Amniotic stem cell (primary cell): ENCODE measurements at regions not wholly inside any gene's neighbourhood (a gene's known extent, or its start where the extent isn't known, plus 50 kb on each side); places are given as distances from the start of the nearest gene placed in this dataset.
A peak's percentile ranks its signal among the peaks of the same experiment; 100 is the strongest.
"Not testable (repeated sequence)": the region's sequence is repeated elsewhere in the genome, so short reads cannot be mapped to it uniquely, and the experiment has no call there.

Experiments used
- DNase-seq: peaks from one replicate; lab custom pipeline; 2025; lab: John Stamatoyannopoulos, UW

DNA sequence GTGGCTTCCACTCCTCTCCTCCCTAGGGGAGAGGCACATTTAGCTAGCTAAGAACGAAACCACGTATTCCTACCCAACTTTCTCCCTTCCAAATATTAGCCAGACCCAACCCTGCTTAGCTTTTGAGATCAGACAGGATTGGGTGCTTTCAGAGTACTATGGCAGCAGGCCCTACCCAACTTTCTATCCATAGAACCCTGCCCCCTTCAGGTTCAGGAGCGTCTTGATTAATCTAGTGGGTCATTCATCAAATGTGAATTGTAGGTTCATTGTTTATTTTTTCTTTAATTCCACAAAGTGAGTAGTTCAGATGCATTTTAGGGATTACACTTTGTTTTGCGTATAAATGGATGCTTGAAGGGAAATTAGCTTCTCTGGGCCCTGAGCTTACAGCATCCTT is 188.3 kb downstream of the MIB1 start:
- DNase-seq: no peak

DNA sequence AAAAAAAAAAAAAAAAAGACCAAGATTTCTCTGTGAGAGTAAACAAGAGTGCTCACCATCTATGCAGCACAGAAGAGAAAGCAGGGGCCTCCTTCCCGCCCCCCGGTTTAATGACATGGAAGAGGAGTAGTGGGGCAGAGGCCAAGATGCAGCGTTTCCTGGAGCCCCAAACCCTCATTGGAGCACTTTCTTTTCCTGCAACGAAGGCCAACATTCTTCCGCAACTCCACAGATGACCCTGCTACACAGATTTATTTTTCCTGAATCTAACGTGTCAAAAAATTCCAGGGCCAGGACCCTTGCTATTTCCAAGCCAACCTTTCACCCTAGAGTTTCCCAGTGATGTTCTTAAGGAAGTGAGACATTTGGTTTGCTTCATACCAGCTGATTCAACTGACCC is 189.6 kb downstream of the MIB1 start:
- no peak for DNase-seq

DNA sequence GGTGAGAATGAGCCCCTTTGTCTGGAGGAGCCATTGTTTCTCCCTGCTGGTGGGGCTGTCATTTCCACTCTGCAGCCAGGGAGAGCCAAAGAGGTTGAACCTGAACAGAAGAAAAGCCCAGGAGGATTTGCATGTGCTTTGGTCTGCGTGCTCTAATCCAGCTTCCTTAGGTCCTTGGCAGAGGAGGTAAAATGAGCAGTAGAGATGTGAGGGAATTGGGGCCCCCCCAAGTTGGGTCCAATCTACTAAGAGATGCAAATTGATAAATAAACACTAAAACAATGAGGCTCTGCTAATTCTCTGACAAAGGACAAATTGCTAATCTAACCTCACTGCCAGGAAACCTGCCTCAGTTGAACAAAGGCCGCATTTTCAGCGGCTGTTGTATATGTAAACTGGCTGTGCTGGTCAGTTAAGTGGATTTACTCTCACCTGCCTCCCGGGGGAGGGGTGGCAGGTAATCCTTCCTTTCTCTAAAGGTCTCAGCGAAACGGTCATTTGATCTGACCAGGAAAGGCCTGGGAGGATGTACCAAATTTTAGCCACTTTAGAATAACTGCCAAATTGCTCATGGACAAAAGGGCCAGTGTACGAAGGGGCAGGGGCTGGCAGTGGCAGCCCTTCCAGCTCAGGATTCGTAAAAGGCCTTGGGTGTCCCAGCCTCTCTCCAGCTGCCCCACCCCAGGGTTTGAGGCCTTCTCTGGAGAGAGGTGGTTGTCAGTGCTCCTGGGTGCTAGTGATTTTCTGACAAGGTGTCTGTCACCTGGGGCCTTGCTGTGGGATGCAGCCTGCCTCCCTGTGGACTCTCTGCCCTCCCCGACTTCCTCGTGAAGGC is 193.6 kb downstream of the MIB1 start:
- no peak for DNase-seq

DNA sequence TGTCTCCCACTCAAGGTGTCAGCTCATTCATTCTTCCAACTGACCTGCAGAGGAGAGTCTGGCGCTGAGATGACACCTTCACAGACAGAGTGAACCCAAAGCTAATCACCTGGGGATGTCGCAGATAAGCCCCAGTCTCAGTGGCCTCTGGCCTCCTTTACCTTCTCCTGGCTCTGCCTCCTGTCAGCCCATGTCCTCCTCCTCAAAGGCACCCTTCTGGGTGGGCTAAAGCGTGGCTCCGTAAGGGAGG is 194.1 kb downstream of the MIB1 start:
- no peak for DNase-seq

DNA sequence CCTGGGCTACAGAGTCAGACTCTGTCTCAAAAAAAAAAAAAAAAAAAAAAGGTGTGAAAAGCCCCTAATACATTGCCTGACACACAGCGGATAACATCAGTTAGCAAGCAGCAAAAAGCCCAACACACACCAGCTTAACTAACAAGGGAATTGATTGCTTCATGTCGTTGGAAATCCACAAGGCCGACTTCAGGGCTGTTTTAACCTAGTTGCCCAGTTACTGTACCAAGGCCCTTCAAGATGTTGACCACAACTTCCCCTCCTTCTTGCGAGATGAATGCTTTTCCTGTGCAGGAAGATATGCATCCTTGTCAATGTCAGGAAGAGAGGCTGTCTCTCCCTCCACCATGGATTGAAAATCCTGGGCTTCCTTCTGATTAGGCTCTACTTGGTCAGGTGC is 202.9 kb downstream of the MIB1 start:
- no peak for DNase-seq

DNA sequence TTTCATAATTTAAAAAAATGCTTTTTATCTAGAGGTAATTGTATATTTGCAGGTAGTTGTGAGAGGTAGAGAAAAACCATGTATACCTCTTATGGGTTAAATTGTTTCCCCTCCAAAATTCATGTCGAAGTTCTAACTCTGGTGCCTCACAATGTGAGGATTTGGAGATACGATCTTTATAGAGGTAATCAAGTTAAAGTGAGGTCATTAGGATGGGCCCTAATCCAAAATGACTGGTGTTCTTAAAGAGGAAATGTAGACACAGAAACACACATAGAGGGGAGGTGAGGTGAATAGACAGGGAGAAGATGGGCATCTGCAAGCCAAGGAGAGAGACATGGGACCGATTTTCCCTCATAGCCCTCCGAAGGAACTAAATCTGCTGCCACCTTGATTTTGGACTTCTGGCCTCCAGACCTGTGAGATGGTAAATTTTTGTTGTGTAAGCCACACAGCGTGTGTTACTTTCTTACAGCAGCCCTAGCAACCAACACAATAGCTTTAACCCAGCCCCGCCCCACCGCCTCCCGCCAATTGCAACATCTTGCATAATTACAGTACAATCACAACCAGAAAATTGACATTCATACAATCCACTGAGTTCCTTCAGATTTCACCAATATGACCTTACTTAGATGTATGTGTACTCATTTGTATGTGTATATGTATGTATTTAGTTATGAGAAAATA is 208.9 kb downstream of the MIB1 start:
- no peak for DNase-seq

DNA sequence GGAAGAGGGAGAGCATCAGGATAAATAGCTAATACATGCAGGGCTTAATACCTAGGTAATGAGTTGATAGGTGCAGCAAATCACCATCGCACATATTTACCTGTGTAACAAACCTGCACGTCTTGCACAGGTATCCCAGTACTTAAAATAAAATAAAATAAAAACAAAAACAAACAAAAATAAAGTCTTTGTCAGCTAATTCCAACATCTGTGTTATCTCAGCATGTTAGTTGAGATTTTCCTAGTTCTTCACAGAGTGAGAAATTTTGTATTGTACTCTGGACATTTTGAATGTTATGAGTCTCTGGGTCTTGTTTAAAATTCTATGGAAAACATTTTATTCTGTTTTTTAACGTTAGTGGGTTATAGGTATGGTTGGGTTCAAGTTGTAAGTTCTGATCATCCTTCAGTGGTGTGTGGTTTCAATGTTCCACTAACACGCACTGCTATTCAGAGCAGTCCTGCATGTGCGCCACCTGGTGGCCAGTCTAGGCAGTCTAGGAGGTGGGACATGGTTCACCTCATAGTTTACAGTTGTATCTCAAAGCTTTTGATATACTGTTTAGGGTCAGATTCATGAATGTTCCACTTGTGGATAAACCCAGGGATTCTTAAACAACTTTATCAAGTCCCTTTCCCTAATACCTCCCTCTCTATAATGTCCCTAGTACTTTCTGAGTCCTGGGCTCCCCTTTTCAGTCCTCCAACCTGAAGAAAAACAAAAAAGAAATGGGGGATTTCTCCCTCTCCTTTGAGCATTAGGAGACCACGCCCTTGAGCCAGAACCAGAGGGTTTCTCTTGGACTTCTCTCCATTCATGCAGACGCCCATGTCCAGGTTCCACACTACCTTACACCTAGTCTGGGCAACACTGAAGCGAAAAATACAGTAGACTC is 213.4 kb upstream of the GATA6 start:
- DNase-seq: peak; percentile 15

DNA sequence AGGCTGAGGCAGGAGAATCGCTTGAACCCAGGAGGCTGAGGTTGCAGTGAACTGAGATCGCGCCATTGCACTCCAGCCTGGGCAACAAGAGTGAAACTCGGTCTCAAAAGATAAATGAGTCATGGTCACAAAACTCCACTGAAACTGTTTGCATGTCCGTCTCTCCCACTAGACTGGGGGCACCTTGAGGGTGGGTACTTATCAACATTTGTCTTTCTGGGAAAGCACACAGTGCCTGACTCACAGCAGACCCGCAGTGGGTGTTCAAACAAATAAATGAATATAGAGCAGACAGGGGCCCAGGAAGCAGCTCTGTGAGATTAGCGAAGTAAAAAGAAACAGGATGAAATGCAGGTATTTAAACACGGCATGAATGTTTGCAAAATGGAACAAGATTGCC is 211.1 kb upstream of the GATA6 start:
- DNase-seq: no peak

DNA sequence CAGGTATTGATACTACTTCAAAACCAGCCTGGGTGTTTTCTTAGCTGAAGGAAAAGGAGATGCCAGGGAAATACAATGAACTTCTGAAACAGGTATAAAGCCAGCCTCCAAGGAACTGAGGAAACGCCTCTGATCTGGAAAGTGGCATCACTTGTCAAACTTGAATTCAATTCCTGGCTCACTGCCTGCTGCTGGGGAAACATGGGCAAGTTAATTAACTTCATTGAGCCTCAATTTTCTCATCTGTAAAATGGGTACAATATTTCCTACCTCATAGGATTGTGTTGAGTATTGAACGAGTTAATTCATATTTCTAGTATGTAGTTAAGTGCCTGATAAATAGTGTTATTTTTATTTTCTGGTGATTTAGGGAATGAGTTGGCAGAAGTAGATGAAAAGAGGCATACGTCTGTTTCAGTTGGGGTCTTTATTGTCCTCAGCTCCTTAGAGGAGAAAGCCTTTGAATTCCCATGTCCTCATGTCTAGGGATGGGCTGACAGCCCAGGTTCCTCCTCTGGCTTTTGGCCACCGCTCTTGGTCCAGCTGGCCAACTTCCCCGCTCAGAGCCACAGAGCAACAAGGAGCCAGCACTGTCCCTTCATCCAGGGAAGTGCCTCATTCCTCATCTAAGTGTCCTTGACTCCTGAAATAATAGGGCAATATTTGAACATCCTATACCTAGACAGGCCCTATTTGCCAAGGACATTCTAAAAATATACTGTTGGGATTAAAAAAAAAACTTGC is 210.5 kb upstream of the GATA6 start:
- no peak for DNase-seq

DNA sequence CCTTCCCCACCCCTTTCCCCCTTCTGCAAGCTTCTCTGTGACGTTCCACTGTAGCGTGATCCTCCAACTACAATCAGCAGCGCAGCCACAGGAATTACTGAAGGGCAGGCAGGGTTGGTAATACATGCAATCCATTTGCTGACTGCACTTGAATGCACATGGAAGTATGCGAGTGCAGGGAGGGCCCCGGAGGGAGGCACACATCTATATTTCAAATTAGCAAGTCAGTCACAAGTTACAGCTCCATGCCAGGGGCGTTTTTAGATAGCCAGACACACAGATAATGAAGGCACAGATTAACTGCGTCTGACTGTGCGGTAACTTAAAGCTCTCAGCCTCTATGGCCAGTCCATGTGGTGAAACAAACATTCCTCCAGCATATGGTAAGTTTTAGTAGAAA is 209.2 kb upstream of the GATA6 start:
- no peak for DNase-seq

DNA sequence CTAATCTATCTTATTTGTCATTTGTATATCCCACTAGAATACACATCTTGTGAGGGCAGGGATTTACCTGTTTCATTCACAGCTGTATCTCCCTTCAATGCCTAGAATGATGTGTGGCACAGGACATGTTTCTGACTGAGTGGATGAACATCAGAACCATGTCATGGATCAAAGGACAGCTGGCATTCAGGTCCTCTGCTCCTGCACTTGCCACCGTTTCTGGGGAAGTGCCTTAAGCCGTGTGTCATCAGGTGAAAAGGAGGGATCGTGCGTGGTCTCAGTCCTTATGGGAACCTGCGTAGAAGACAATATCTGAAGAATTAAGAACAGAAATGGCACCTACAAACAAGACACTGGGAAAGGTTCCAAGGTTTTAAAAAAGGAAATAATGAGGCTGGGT is 206.1 kb upstream of the GATA6 start:
- no peak for DNase-seq

DNA sequence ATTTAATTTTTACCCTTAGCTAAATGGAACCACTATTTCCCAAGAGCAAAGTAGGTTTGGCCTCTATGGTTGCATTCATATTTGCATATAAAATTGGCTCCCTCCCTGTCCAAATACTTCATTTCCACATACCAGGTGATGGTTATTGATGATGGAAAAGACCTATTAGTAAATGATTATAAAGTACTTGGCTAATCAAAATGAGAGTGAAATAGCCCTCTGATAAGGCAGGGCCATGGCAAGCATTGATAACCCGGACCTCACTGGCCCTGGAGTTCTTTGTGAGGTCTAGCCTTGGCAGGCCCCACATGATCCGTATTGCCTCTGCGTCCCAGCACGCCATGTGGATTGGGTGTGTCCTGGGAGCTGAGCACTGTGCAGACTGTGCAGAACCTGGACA is 201.1 kb upstream of the GATA6 start:
- DNase-seq: no peak

DNA sequence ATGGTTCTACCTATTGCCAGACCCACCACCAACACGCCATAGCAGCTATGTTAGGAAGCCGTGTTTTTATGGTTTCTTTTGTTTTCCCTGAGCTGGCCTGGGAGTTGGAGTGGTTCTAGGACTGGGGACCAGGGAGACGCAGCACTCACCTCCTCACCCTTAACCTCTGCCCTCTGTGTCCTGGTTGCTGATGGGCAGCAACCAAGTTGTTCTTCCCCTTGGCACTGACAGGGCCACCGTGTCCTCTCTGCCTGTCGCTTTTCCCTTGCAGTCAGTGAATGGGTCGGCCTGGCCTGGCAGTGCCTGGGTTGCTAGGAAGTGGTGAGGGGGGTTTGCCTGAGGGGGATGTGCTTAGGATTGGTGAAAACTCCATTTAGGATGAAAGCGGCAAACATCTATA is 197.1 kb upstream of the GATA6 start:
- no peak for DNase-seq

DNA sequence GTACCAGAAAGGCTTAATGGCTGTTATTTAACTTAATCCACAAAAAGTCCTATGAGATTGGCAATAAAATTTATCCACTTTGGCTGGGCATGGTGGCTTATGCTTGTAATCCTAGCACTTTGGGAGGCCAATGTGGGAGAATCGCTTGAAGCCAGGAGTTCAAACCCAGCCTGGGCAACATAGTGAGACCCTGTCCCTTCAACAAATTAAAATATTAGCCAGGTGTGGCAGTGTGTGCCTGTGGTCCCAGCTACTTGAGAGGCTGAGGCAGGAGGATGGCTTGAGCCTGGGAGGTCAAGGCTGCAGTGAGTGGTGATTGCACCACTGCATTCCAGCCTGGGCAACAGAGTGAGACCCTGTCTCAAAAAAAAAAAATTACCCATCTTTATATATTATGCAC is 193.4 kb upstream of the GATA6 start:
- DNase-seq: not testable (repeated sequence)

DNA sequence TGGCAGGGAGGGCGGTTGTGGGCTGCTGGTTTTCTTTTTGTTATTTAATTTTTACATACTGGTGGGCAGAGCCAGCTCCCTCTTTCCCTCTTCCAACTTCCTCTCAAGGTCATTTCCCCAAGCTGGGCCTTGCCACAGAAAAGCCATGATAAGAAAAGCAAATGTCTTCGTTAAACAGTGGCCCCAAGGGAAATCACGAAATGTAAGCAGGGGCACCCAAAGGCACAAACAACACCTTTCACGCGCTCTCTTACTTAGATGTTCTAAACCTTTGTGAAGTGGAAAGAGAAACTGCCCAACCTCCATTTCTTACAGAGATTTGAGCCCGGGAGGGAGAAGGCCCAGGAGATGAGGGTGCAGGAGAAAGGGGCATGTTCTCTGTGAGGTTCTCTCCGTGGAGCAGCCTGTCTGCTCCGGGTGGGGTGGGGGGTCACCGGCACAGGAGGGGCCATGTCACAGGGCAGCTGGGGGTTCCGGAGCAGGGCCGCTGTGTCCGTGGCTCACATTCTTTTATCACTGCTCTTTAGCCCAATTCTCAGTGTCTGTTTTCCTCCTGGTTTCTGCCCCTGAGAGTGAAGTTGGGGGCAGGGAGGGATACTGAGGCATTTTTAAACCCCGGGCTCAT is 190.7 kb upstream of the GATA6 start:
- DNase-seq: no peak

DNA sequence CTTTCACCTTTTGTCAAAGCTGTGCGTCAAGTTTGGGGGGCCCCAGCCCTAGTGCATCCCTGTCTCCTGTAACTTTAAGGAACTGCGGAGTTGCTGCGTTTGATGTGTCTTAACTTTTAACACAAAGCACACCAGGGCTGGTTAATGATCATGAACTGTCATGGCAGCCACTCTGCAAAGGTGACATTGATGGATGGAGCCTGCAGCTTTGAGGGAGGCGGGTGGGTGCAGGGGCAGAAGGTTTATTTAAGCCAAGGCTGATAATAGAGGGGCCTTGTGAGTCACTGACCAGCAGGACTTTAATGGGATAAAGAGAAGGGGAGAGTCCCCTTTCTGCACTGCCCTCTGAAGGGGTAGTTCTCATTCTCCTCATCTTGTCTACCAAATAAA is 190.2 kb upstream of the GATA6 start:
- no peak for DNase-seq

DNA sequence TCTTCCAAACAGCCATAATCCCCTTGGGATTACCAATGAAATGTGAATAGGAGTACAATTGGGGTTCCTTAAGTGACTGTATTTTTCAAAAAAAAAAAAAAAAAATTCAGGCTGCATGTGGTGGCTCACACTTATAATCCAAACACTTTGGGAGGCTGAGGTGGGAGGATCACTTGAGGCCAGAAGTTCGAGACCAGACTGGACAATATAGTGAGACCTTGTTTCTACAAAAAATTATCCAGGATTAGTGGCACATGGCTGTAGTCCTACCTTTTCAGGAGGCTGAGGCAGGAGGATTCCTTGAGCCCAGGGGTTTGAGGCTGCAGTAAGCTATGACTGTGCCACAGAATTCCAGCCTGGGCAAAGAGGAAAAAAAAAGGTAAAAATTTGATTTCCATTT is 189.6 kb upstream of the GATA6 start:
- no peak for DNase-seq

DNA sequence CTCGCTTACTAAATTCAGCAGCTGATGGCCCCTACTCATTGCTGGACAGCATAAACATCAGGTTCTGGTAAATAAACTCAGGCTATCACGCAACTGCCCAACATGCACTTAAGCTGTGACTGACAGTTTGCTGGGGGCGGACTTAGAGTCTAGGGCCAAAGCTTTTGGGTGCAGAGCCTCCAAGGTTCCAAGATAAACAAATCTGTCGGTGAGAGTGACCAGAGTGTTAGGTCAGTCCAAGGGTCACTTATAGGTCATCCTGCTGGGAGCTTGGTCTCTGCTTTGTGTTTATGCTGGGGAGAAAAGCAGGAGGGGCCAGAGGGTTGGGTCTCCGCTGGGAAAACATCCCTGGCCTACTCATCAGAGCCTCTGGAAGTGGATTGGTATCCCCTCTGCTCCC is 188.6 kb upstream of the GATA6 start:
- DNase-seq: no peak

DNA sequence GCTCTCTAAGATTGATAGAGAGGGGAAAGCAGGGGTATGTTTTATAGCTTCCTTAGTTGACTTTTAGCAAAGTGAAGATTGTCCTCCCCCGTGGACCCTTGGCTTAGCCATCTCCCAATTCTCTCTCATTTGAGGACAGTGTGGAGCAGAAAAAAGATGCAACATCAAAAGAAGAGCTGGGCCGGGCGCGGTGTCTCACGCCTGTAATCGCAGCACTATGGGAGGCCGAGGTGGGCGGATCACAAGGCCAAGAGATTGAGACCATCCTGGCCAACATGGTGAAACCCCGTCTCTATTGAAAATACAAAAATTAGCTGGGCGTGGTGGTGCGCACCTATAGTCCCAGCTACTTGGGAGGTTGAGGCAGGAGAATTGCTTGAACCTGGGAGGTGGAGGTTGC is 187.9 kb upstream of the GATA6 start:
- DNase-seq: not testable (repeated sequence)

DNA sequence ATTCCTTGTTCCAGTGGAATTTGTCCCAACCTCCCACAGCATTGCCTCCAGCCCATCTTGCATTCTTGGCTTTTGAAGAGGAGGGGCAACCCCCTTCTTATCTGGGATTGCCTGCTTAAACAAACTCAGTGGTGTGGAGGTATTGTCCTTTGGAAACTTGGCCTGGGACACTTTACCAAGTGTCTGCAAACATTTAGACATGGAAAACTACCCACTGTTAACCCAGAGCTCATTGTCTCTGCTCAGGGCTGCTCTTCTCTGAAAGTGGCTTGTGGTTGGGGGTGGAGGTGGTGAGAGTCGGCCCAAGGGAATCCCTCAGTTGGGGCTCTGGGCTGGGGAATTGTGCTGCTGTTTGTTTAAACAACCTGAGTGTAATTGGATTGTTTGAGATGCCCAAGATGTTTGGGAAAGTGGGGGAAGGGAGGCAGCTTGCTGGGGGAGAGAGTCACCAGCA is 178.3 kb upstream of the GATA6 start:
- no peak for DNase-seq

DNA sequence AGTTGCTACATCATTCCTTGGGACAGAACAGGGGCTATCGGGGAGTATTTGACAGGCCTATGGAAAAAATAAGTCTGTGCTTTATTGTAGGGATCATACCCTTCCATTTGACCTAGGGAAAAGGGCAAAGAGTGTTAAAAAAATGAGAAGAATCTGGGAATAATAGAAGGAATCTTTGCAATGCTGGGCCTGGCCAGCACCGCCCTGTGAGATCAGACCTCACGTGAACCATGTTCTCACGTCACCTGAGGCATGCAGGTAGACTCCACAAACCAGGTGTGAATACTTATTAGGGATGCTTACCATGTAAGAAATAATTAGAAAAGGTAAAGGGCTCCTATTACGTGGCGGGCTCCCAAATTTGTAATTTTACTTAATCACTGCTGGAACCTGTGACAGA is 177.5 kb upstream of the GATA6 start:
- no peak for DNase-seq

DNA sequence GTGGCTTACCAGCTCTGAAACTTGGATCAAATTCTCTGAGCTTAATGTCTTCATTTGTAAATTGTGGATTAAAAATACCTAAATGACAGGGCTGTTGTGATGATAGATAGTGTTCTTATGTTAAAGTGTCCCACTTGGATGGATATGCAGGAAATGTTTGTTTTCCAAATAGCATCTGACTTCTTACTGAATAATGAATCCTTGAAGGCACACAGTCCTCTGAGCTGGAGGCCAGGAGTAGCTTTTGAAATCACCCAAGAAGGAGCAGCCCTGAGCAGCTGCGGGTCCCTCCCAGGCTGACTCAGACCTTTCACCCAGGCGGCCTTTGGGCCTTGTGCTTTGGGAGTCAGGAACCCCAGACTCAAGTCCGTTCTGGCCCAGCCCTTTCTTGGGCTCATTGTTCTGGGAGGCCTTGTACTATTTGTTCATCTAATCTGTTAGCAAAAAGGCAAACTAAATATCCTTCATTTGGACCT is 173.0 kb upstream of the GATA6 start:
- no peak for DNase-seq
